Posterior cingulate gyrus (tissue), 11 donors: ENCODE measurements at regions not wholly inside any gene's neighbourhood (a gene's known extent, or its start where the extent isn't known, plus 50 kb on each side); places are given as distances from the start of the nearest gene placed in this dataset.

Experiments used
- DNase-seq, 10 donors: peaks; one replicate each; pipeline versions ENCODE4 v3.0.0 to v3.0.0-alpha.2; 2020 to 2021; ENCODE audit warnings: mixed read lengths in 3 of 10
- intact Hi-C: fragments of 100-400 bp; cut with DNase I; formaldehyde crosslinking; loops from one replicate; pipeline ENCODE4 v1.15.1; 2023

DNA sequence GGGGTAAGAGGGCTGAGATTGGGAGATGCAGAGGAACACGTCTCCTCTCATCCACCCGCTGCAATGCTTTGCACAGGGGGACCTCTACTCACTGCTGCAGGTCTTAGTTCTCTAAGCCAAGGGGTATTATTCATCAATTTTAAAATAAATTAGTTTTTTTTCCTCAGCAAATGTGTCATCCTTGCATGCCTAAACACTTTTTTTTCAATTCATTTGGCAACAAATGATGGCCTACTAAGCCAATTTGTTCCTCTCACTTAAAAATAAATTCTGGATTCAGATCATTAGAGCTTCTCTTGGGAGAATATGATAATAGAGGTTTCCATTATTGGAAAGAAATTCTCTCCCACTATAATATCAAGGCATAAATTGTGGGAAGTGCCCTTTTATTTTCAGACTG, 338.3 kb downstream of the IRX1 start:
- DNase-seq = no peak
- intact Hi-C loops = no loop called here

DNA sequence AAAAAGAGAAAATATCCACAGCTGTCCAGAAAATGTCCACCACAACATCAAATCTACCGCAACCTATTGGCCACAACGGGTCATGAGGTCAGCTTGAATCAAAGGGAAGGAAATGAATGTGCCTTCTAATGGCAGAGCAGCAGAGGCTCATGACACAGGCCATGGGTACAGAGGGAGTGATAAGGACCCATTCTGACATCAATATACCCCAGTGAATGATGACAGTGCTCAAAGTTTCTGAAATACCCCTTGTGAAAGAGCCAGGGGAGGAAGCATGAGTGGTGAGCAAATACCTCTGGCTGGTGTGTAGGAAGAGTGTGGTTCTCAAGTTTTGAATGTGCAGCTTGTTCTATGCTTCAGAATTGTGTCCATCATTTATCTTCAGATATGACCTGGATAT, 348.2 kb downstream of the IRX1 start:
- intact Hi-C loops = no loop called here
- no peak for DNase-seq

DNA sequence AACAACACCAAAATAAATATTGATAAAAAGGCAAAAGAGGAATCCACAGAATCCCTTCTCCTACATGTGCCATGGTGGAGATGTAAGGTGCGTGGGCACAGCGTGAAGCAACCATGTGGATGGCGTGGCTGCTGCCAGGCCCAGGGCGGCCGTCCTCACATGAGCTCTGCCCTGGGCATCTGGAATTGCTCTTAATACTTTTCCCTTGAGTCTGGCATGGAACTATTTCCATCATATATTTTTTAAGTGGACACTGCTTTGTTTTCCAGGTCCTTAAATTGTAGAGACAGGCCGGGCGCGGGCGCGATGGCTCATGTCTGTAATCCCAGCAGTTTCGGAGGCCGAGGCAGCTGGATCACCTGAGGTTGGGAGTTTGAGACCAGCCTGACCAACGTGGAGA, 349.3 kb downstream of the IRX1 start:
- DNase-seq = no peak

DNA sequence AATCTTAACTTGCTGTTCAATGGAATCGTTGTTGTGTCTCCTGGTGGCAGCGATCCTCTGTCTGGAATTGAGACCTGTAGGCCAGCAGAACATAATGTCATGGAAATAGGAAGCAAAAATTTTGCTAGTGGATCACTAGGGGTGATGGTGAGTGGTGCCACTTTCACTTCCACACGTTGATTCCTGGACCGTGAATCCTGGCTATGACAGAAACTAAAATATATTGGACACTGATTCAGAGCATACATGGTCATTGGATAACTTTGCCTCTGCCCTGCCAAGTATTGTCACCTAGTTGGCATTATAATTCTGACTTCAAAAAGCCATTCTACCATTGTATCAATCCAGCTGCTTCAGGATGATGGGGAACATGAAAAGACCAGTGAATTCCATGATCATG, 353.2 kb downstream of the IRX1 start:
- intact Hi-C loops = no loop called here
- no peak for DNase-seq

More for the DNA sequence above, 349.3 kb downstream of the IRX1 start:
- intact Hi-C loops = no loop called here

DNA sequence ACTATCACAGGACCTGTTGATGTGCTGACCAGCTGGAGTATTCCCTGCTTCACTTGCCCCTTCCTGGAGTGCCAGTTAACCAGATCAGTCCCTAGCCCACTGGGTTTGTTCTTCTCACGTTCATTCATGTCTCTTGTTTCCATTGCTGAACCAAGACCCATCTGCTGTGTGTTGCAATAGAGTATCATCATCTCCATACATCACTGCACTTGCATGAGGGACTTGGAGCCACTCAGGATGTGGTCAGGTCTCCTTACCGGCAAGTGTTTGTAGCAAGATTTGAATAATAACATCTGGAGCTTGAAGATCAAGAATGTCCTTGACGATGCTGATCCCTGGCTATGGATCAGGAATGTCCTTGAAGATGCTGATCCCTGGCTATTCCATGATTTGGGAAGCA, 358.6 kb downstream of the IRX1 start:
- intact Hi-C loops = no loop called here
- DNase-seq = no peak

DNA sequence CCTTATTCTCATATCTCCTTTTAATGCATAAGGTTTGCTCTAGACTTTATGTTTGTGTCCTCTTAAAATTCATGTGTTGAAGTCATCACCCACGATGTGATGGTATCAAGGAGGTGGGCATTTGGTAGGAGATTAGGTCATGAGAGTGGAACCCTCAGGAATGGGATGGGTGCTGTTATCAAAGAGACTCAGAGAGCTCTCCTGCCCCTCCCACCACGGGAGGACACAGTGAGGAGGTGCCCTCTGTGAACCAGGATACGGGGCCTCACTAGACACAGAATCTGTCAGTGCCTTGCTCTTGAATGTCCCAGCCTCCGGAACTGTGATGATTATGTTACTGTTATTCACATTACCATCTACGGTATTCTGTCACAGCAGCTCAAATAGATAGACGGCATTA, 359.0 kb downstream of the IRX1 start:
- no peak for DNase-seq
- intact Hi-C loops = no loop called here

DNA sequence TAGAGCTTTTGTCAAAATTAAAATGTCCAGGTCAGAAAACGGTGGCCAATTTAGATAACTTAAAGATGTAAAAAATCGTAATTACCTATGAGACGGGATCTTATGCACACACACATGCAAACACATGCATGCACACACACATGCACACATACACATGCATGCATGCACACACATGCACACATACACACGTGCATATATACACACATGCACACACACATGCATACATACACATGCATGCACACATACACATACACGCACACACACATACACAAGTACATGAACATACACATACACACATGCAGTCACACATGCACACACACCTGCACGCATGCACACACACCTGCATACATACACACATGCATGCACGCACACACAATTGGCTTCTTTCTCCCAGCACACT, 362.0 kb downstream of the IRX1 start:
- intact Hi-C loops = no loop called here
- no peak for DNase-seq

DNA sequence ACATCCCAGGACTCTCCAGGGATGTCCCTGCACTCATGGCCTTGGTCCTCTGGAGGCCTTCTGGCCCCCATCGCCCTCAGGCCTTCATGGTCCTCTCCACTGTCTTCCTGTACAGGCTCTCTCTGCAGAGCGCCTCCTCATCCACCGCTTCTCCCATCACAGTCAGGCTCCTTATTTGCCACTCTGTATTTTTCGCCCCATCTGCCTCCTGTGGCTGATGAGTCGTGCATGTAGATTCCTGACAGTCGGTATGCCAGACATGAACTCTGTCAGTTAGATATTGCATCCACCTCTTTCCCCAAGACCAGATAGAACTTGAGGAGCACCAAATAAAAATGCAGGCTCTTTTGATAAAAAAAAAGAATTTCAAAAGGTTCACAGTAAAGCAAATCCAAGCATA, 362.8 kb downstream of the IRX1 start:
- no peak for DNase-seq
- intact Hi-C loops = no loop called here

DNA sequence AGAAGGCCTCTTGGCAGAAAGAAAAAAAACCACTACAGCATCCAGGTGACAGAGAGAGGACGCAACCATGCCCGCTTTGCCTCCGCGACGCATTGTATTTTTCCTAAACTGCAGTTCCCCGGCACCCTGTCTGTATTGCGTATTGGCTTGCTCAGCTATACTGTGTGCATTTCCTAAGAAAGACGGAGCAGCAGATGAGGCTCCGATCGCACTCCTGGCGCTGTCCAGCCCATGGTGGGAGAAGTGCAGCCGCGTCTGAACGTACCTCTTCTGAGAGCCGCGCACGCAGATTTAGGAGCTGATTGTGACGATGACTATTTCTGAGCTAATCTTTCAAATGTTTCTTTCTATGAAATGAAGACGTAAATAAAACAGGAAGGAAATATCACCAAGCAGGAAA, 366.5 kb downstream of the IRX1 start:
- intact Hi-C loops = no loop called here
- DNase-seq = peak in 1 of 10 donors; percentile 66

DNA sequence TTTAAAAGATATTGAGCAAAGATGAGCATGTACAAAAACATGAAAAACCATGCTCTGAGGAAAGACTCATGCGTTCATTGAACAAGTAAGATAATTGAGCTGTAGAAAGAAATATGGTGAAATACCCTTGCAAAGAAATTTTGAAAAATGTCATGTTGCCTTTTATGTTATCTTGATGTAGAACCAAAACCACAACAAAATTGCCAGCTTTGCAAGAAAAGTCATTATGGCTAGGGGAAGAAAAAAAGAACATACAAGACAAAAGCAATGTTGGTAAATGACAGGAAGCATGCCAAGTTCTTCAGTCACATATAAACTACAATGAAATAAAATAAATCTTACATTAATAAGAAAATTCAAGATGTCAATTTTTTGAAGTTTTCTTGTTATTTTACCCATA, 368.0 kb downstream of the IRX1 start:
- intact Hi-C loops = no loop called here
- no peak for DNase-seq

DNA sequence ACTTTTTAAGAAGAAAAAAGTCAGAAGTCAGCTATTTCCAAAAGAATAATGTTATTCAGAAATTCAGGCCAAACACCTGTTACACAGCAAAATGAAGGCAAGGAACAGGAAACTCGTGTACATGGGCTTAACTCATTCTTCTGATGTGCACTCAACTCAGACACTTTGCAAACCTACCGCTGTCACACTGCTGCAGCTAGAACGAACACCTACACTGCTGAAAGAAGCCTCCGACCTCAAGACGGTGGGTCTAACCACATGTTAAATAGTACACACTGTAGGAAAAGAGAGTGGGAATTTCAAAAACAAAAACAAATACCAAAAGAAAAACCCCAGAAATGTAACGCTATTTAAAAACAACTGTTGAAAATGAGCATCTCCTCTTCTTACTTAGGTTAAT, 384.5 kb downstream of the IRX1 start:
- DNase-seq = no peak
- intact Hi-C loops = no loop called here

DNA sequence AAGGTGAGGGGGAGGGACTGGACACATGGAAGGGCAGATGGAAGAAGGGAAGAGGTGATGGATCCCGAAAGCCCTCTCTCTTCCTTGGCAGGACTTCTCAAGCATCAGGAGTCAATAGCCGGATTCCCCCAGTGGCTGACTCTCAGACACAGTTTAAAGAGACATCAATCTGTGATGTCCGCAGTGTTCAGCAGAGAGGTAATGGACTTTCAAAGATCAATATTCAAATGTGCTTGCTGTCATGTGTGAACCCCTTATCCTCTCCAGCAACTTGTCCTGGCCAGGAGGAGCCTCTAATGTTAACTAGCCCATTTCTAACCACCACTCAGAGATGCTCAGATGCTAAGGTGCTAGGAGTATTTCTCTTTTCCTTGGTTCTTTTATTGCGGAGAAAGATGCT, 392.2 kb downstream of the IRX1 start:
- DNase-seq = no peak
- intact Hi-C loops = no loop called here

DNA sequence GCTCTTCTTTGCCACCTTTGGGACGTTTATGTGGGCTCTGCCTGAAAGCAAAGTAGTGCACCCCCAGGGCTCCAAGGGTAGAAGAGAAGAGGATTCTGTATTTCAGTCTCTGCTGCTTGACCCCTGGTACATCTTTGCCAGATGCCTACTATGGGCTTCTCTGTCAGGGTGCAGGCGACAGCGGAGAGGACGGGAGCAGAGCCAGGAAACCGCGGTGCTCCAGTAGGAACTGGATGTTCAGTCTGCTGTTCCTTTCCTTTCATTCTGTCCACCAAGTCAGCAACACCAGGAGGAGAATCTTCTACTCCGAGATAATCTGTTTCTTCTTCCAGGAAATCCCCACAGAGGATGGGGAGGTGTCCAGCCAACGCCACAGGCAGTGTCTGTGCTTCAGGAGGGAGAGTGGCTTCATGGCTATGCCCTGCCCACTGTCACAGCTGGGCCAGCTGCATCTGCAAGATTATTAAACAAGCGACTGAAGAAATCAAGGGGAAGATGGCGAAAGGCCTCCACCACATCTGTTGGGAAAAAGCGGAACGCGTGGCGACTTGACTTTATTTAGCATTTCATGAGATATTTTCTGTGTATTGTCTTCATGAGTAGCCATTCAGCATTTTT, 398.3 kb downstream of the IRX1 start:
- intact Hi-C loops = no loop called here
- peak in 1 of 10 donors; percentile 55 for DNase-seq

DNA sequence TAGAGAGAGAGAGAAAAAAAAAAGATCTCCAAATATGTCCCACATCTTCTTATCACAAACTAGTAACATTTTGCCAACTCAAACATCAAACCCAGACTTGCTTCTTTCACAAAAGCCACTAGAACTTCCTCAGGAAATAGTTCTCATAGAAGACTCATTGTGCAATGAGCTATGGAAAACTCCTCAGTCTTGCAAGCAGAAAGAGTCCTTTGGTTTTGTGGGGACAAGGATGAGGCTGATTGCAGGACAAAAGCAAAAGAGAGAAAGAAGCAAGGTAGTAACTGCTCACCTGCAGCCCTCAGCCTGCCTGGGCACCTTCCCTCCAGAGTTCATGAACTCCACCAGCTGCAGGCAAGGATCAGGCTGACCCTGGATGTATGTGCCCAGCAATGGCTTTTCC, 399.0 kb downstream of the IRX1 start:
- intact Hi-C loops = no loop called here
- DNase-seq = peak in 1 of 10 donors; percentile 12

DNA sequence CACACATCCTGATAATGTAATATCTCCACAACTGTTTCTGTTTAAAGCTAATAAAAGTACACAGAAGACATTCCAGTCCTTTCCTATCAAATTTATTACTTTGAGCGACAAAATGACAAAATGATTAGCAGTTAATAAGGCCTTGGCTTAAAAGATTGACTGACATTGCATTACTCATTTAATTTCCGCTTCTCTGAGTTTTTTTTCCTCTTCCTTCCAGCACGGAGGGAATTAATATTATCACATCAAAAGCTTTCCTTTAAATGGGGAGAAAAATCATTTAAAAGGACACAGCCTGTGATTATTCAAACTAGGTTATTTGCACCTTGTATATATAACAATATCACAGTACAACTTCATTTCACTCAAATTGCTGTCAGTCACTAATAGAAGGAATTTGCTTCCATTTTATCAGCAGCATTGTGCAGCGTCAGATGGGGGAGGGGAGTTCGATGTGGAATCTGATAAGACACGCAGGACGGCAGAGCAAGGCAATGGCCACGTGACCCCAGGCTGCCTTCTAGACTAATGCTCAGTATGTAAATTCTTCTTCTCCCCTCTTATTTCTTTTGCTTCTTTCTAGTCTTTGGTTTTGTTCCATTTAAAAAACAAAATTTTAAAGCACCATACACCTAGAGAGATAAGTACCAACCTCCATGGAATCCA, 400.5 kb downstream of the IRX1 start:
- intact Hi-C loops = no loop called here

DNA sequence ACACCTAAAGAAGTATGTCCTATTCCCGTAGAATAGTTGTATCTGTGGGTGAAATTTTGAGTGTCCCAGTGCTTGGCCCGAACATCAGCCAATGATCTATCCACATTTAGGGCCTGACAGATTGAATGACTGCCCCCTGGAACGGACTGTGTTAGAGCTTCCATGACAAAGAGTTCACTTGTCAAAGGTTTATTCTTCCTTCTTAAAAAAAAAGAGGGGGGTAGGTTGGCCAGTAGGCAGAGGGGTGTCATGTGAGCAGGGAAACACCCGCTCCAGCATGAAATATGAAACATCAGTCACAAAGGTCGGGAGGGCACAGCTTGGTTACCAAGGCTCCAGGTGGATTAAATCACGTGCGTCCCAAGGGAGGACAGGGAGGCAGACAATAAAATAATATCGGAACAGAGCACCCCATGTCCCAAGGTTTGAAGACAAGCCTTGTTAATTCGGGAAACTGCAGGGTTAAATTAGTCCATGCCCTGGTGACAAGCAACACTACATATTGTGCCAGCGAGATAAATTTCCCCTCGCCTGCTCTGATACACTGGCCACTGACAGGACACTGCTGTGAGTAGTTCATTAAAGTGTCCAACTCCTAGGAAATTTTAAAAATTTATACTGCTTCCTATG, 401.2 kb downstream of the IRX1 start:
- intact Hi-C loops = no loop called here

More for the DNA sequence above, 400.5 kb downstream of the IRX1 start:
- DNase-seq = peak in 1 of 10 donors; percentile 57

DNA sequence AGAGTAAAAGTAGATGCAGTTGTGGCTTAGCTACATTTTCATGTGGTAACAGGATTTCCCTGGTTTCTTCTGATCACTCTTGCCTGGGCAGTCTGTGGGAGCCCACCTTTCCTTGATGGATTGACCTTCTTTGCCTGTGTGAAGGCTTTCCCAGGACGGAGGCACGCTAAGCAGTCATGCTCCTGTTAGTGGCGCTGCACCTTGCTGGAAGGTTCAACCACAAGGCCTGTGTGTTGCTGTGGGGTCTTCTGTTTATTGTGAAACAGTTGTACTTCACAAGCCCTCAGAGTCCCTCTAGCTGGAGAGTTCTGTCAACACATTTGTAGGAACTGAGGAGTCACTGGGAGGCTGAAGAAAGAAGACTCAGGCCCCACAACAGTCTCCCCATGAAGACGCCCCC, 402.0 kb downstream of the IRX1 start:
- intact Hi-C loops = no loop called here
- peak in 1 of 10 donors; percentile 33 for DNase-seq

More for the DNA sequence above, 401.2 kb downstream of the IRX1 start:
- DNase-seq = peak in 1 of 10 donors; percentile 5

DNA sequence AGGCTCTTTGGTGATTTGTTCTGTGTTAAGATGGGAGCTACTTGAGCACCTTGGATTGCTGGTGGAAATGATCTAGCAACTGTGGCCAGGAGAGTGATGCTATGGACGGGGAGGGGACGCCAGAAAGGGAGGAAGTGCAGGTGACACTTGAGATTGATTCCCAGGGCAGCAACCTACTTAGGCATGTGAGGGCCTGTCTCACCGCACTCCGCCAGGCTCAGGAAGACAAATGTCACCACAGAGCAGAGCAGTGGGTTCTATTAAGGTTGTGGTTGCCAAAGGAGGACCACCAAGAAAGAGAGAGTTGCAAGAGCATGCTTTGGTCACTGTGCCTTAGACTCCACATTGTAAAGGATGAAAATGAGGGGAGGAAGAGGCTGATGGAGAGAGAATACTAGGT, 404.3 kb downstream of the IRX1 start:
- DNase-seq = no peak
- intact Hi-C loops = no loop called here

DNA sequence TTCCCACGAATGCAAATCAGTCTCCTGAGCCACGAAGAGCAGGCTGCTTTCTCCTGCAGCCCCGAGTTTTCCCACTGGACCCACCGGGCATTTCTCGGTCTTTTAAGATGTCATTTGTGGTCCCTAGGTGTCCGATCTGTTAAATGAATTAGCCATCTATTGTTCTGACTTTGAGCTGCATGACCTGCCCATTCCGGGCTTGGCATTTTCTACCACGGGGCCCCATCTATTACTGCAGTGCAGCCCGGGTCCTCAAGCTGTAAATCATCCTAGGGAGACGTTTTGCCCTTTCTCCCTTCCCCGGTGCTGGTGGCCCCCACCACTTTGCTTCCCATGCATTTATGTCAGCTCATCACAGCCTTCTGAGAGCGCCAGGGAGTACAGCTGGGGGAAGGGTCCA, 405.4 kb downstream of the IRX1 start:
- intact Hi-C loops = no loop called here
- no peak for DNase-seq

DNA sequence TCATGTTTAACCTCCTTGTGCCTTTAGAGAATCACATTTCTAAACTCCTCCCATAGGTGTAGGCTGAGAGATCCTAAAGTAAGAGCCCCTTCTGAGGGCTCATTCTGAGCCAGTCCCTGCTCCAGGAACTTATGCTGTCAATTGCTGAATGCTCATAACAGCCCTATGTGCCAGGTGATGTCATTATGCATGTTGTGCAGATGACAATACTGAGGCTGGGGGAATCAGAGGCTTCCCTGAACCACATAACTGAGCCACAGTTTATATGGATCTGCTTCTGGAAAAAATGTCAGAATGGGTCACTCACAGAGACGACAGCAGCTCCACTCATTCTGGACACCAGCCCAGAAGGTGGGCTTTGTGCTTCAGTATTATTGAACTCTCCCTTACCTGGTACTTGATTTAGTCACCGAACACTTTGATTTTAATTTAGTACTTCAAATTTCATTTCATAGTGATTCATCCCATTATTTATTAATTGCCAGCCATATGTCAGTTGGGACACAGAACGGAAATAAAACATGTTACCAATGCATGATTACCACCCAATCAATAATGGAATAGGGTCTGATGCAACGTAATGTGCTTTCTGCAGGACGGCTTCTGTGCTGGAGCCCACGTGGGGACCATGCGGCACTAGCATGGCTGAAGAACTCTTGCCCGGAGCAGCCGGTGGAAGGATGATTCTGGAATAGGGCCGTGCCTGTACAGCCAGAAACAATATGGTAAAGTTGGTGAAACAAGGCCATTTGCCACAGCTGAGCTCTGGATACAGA, 406.3 kb downstream of the IRX1 start:
- intact Hi-C loops = no loop called here
- no peak for DNase-seq

DNA sequence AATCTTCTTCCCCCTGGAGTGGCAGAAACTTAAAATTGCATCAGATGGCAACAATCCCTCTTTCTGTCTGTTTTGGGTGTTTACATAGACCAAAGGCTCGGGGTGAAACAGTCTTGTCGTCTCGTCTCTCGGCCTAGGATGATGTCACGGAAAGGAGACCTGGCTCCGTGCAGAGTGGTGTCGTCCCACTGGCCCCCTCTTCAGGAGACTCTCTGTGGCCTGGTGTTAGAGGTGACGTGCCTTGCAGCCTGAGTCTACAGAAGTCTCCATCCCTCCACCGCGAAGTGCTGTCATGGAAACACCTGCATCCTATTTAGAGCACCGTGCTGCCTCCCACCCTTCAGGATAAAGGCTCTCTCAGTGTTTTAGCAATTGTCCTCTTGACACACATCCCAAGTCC, 409.7 kb downstream of the IRX1 start:
- intact Hi-C loops = no loop called here
- no peak for DNase-seq
